H9 (cell line): ENCODE measurements at regions not wholly inside any gene's neighbourhood (a gene's known extent, or its start where the extent isn't known, plus 50 kb on each side); places are given as distances from the start of the nearest gene placed in this dataset.

Experiments
- DNase-seq: peaks from one replicate; pipeline ENCODE4 v3.0.0-alpha.2; 2017
- H2AFZ ChIP-seq: one replicate; pipeline ENCODE4 v1.6.1; 2013; ENCODE audit warnings: mild to moderate bottlenecking, low read length, control low read depth, moderate library complexity
- H2AK5ac ChIP-seq: 2 replicates; pipeline ENCODE4 v1.6.1; 2013; ENCODE audit warnings: low read length, control low read depth, mixed read lengths; ENCODE audit not compliant: insufficient read length
- H2BK120ac ChIP-seq: one replicate; pipeline ENCODE4 v1.6.1; 2013; ENCODE audit warnings: low read depth, mild to moderate bottlenecking, low read length, control low read depth, inconsistent platforms; ENCODE audit not compliant: poor library complexity, severe bottlenecking
- H2BK12ac ChIP-seq: 2 replicates; pipeline ENCODE4 v1.6.1; 2013; ENCODE audit warnings: low read length, control low read depth, mixed read lengths, low read depth; ENCODE audit not compliant: insufficient read length
- H2BK15ac ChIP-seq: 2 replicates; pipeline ENCODE4 v1.6.1; 2013; ENCODE audit warnings: low read depth, low read length, control low read depth
- H2BK20ac ChIP-seq: one replicate; pipeline ENCODE4 v1.6.1; 2013; ENCODE audit warnings: low read depth, mild to moderate bottlenecking, low read length, control low read depth, inconsistent platforms; ENCODE audit not compliant: poor library complexity, severe bottlenecking
- H2BK5ac ChIP-seq: 2 replicates; pipeline ENCODE4 v1.6.1; 2013; ENCODE audit warnings: low read length, control low read depth, mixed read lengths; ENCODE audit not compliant: insufficient read length
- H3K14ac ChIP-seq: 2 replicates; pipeline ENCODE4 v1.6.1; 2013; ENCODE audit warnings: low read length, control low read depth; ENCODE audit not compliant: insufficient read depth
- H3K18ac ChIP-seq: 2 replicates; pipeline ENCODE4 v1.6.1; 2013; ENCODE audit warnings: low read depth, mild to moderate bottlenecking, mixed read lengths, low read length, control low read depth; ENCODE audit not compliant: insufficient read length
- H3K23ac ChIP-seq: 2 replicates; pipeline ENCODE4 v1.6.1; 2013; ENCODE audit warnings: low read length, control low read depth, mixed read lengths, low read depth; ENCODE audit not compliant: insufficient read length
- H3K23me2 ChIP-seq: 2 replicates; pipeline ENCODE4 v1.6.1; 2013; ENCODE audit warnings: low read depth, mild to moderate bottlenecking, mixed read lengths, low read length, control low read depth; ENCODE audit not compliant: insufficient read length, poor library complexity, severe bottlenecking
- H3K27ac ChIP-seq: 2 replicates; pipeline ENCODE4 v1.5.1; 2013; ENCODE audit warnings: low read length, control low read depth, mixed read lengths, low read depth; ENCODE audit not compliant: insufficient read length
- H3K27me3 ChIP-seq: 2 replicates; pipeline ENCODE4 v1.6.1; 2013; ENCODE audit warnings: low read length, control low read depth, inconsistent platforms; ENCODE audit not compliant: insufficient read depth
- H3K4ac ChIP-seq: 2 replicates; pipeline ENCODE4 v1.6.1; 2013; ENCODE audit warnings: low read depth, mild to moderate bottlenecking, control low read depth, inconsistent platforms, low read length, moderate library complexity
- H3K4me1 ChIP-seq: 2 replicates; pipeline ENCODE4 v1.6.1; 2013; ENCODE audit warnings: low read length, control low read depth, inconsistent platforms; ENCODE audit not compliant: insufficient read depth
- H3K4me2 ChIP-seq: 2 replicates; pipeline ENCODE4 v1.6.1; 2013; ENCODE audit warnings: low read length, control low read depth, mixed read lengths; ENCODE audit not compliant: insufficient read length, insufficient read depth
- H3K56ac ChIP-seq: 2 replicates; pipeline ENCODE4 v1.6.1; 2013; ENCODE audit warnings: low read depth, mild to moderate bottlenecking, mixed read lengths, low read length, control low read depth; ENCODE audit not compliant: insufficient read length
- H3K79me1 ChIP-seq: 2 replicates; pipeline ENCODE4 v1.6.1; 2013; ENCODE audit warnings: low read depth, mild to moderate bottlenecking, moderate library complexity, low read length, control low read depth, inconsistent platforms; ENCODE audit not compliant: insufficient read depth, poor library complexity, severe bottlenecking
- H3K79me2 ChIP-seq: 2 replicates; pipeline ENCODE4 v1.6.1; 2013; ENCODE audit warnings: low read length, control low read depth, inconsistent platforms; ENCODE audit not compliant: insufficient read depth
- H3K9ac ChIP-seq: 2 replicates; pipeline ENCODE4 v1.6.1; 2013; ENCODE audit warnings: low read length, control low read depth, mixed read lengths; ENCODE audit not compliant: insufficient read length; ENCODE audit errors: extremely low read depth
- H3K9me3 ChIP-seq: one replicate; pipeline ENCODE4 v1.6.1; 2013; ENCODE audit warnings: low read depth, low read length, inconsistent platforms; ENCODE audit not compliant: control insufficient read depth
- H3T11ph ChIP-seq: one replicate; pipeline ENCODE4 v1.6.1; 2013; ENCODE audit warnings: mild to moderate bottlenecking, low read length, control low read depth, inconsistent platforms
- H4K20me1 ChIP-seq: one replicate; pipeline ENCODE4 v1.6.1; 2013; ENCODE audit not compliant: control insufficient read depth, insufficient read length, insufficient read depth
- H4K5ac ChIP-seq: 2 replicates; pipeline ENCODE4 v1.6.1; 2013; ENCODE audit warnings: low read depth, mild to moderate bottlenecking, mixed read lengths, low read length, control low read depth; ENCODE audit not compliant: insufficient read length
- H4K8ac ChIP-seq: replicated peaks from 2 replicates; pipeline ENCODE4 v1.6.1; 2013; ENCODE audit warnings: low read length, control low read depth, mixed read lengths, low read depth; ENCODE audit not compliant: insufficient read length
- H4K91ac ChIP-seq: 2 replicates; pipeline ENCODE4 v1.6.1; 2013; ENCODE audit warnings: low read depth, mild to moderate bottlenecking, moderate library complexity, mixed read lengths, low read length, control low read depth; ENCODE audit not compliant: insufficient read length
- H3K27ac Mint-ChIP-seq, 3 experiments: 2 replicates in 2 of 3; 3 replicates in 1 of 3; pipeline ENCODE4 v1.8.0; 2020 to 2021; ENCODE audit warnings: mixed read lengths in 3 of 3, mild to moderate bottlenecking in 1 of 3, moderate library complexity in 1 of 3
- H3K27me3 Mint-ChIP-seq: 2 replicates; pipeline ENCODE4 v1.8.0; 2021; ENCODE audit warnings: low read depth, mild to moderate bottlenecking, moderate library complexity, mixed read lengths
- H3K36me3 Mint-ChIP-seq, 3 experiments: 2 replicates in 2 of 3; 3 replicates in 1 of 3; pipeline ENCODE4 v1.8.0; 2020 to 2021; ENCODE audit warnings: low read depth in 3 of 3, mixed read lengths in 3 of 3; ENCODE audit not compliant: insufficient read depth in 1 of 3
- H3K4me1 Mint-ChIP-seq, 2 experiments: 2 replicates each; pipeline ENCODE4 v1.8.0; 2020; ENCODE audit warnings: mixed read lengths in 2 of 2
- H3K4me3 Mint-ChIP-seq, 2 experiments: 2 replicates in 1 of 2; 3 replicates in 1 of 2; pipeline ENCODE4 v1.8.0; 2020 to 2021; ENCODE audit warnings: mild to moderate bottlenecking in 2 of 2, mixed read lengths in 2 of 2, moderate library complexity in 1 of 2
- H3K9me3 Mint-ChIP-seq, 2 experiments: 2 replicates in 1 of 2; 3 replicates in 1 of 2; pipeline ENCODE4 v1.8.0; 2020; ENCODE audit warnings: mild to moderate bottlenecking in 2 of 2, mixed read lengths in 2 of 2, moderate library complexity in 1 of 2
- WGBS: extraction: QIAGEN DNeasy Blood & Tissue Kit; methylation state at CpG from one replicate; pipeline ENCODE4 v1.1.7; 2013; ENCODE audit warnings: missing lambda C conversion rate, low lambda C conversion rate, mixed read lengths; ENCODE audit not compliant: insufficient read length; ENCODE audit errors: extremely low coverage; 5-methylcytosine and 5-hydroxymethylcytosine counted together
- TF ChIP-seq, protein P1 (sequence below): fragments of 200-600 bp; sonication (generic); conservative IDR thresholded peaks from 3 replicates; pipeline ENCODE4 v1.8.0; 2021; ENCODE audit warnings: antibody characterized with exemption, mild to moderate bottlenecking

DNA sequence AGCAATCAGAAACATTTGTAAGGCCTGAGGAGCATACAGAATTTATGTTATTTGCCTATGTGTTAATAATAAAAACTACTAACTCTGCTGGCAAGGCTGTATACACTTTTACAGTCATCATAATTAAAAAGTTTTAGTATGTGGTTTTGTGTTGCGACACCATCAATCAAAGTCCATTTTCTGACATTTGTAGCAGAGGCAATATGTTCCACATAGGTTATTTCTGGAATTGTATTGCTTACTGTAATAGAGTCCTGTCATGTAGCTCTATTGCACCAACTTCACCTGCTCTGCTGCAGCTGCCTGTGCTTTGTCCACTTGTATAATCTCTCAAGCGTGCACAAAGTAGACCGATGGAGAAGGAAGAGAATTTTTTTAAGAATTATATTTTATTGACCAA, 501.8 kb downstream of the HACE1 start:
- TF ChIP-seq, protein P1, sequence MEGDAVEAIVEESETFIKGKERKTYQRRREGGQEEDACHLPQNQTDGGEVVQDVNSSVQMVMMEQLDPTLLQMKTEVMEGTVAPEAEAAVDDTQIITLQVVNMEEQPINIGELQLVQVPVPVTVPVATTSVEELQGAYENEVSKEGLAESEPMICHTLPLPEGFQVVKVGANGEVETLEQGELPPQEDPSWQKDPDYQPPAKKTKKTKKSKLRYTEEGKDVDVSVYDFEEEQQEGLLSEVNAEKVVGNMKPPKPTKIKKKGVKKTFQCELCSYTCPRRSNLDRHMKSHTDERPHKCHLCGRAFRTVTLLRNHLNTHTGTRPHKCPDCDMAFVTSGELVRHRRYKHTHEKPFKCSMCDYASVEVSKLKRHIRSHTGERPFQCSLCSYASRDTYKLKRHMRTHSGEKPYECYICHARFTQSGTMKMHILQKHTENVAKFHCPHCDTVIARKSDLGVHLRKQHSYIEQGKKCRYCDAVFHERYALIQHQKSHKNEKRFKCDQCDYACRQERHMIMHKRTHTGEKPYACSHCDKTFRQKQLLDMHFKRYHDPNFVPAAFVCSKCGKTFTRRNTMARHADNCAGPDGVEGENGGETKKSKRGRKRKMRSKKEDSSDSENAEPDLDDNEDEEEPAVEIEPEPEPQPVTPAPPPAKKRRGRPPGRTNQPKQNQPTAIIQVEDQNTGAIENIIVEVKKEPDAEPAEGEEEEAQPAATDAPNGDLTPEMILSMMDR: no peak
- no peak overlapping the region for H3K18ac ChIP-seq
- no peak overlapping the region for H3K9ac ChIP-seq
- no CpG with 5 or more reads among the region's 3 CpGs for WGBS
- H4K8ac ChIP-seq: no peak overlapping the region
- no peaks in the 10 kb centered on the region for H4K20me1 ChIP-seq
- no peak overlapping the region for H2BK120ac ChIP-seq
- H3T11ph ChIP-seq: no peak overlapping the region
- H2BK20ac ChIP-seq: no peak overlapping the region
- no peaks in the 10 kb centered on the region for H3K9me3 Mint-ChIP-seq
- H3K27me3 Mint-ChIP-seq: no peaks in the 10 kb centered on the region
- no peak overlapping the region for H2BK5ac ChIP-seq
- no peak overlapping the region for H3K23ac ChIP-seq
- H3K4me1 Mint-ChIP-seq: peaks cover 4 to 5% of the 10 kb centered on the region in 2 experiments; a peak in 3 of 4 replicates
- no peak overlapping the region for H3K4me3 Mint-ChIP-seq
- no peaks in the 10 kb centered on the region for H3K9me3 ChIP-seq
- H3K56ac ChIP-seq: no peak overlapping the region
- H3K23me2 ChIP-seq: no peaks in the 10 kb centered on the region
- no peaks in the 10 kb centered on the region for H3K79me1 ChIP-seq
- no peak overlapping the region for H2BK15ac ChIP-seq
- H3K27me3 ChIP-seq: no peaks in the 10 kb centered on the region
- no peak overlapping the region for H3K27ac ChIP-seq
- H4K91ac ChIP-seq: no peak overlapping the region
- H2AK5ac ChIP-seq: no peak overlapping the region
- H2AFZ ChIP-seq: no peak overlapping the region
- H3K27ac Mint-ChIP-seq: no peak overlapping the region
- no peaks in the 10 kb centered on the region for H3K4me1 ChIP-seq
- no peaks in the 10 kb centered on the region; a peak in 1 of 7 replicates for H3K36me3 Mint-ChIP-seq
- no peak overlapping the region for H4K5ac ChIP-seq
- H2BK12ac ChIP-seq: no peak overlapping the region
- no peak overlapping the region for H3K4me2 ChIP-seq
- no peak for DNase-seq
- H3K4ac ChIP-seq: no peak overlapping the region
- no peak overlapping the region for H3K14ac ChIP-seq
- H3K79me2 ChIP-seq: no peaks in the 10 kb centered on the region
